ENCODE measurements at regions not wholly inside any gene's neighbourhood (a gene's known extent, or its start where the extent isn't known, plus 50 kb on each side); places are given as distances from the start of the nearest gene placed in this dataset.

GRCh38 chr9:16331527-16331926 is 538.9 kb downstream of the BNC2 start:
- TF ChIP-seq EZH2 (IDR thresholded peaks at IDR 0.05; ENCODE audit: low read length, missing control alignments) (no peak), CTCF (conservative IDR thresholded peaks at IDR 0.05 in 1 of 2, IDR thresholded peaks at IDR 0.05 in 1 of 2; ENCODE audit: low read depth in 1 of 2, low read length in 2 of 2) (no peak)

All from fibroblast of lung (primary cell).